Body of pancreas (tissue), 4 donors: ENCODE measurements at regions not wholly inside any gene's neighbourhood (a gene's known extent, or its start where the extent isn't known, plus 50 kb on each side); places are given as distances from the start of the nearest gene placed in this dataset.

Source experiments
- ATAC-seq: fragments of 150-250 bp; one replicate; pipeline ENCODE4 v1.9.1; 2016
- DNase-seq, 4 donors: peaks; one replicate each; pipeline ENCODE4 v3.0.0-alpha.2; 2019
- H3K27ac ChIP-seq, 4 donors: fragments of 200-600 bp; sonication (generic); 1 replicate in 3 of 4; 2 replicates in 1 of 4; pipeline versions ENCODE4 v1.5.1 to v1.6.1; 2016 to 2019; ENCODE audit warnings: mild to moderate bottlenecking in 1 of 4, mixed read lengths in 1 of 4, moderate library complexity in 1 of 4
- H3K27me3 ChIP-seq, 2 donors: fragments of 200-600 bp; sonication (generic); one replicate each; pipeline ENCODE4 v1.6.0; 2016; ENCODE audit warnings: mild to moderate bottlenecking in 1 of 2
- H3K36me3 ChIP-seq, 2 donors: fragments of 200-600 bp; sonication (generic); replicated peaks in 1 of 2; 2 replicates each; pipeline ENCODE4 v1.5.1; 2016; ENCODE audit warnings: low read depth in 2 of 2; ENCODE audit not compliant: insufficient read depth in 1 of 2
- H3K4me1 ChIP-seq: fragments of 200-600 bp; sonication (generic); one replicate; pipeline ENCODE4 v1.6.0; 2016
- H3K4me3 ChIP-seq, 2 donors: fragments of 200-600 bp; sonication (generic); 1 replicate in 1 of 2; 2 replicates in 1 of 2; pipeline ENCODE4 v1.5.1; 2016 to 2019
- H3K9me3 ChIP-seq, 3 donors: fragments of 200-600 bp; sonication (generic); 1 replicate in 2 of 3; 2 replicates in 1 of 3; pipeline ENCODE4 v1.5.1; 2016
- CTCF ChIP-seq, 7 experiments: fragments of 450-650 bp in 4 of 7; fragments of 200-600 bp in 3 of 7; sonication (generic) in 3 of 7; IDR thresholded peaks; one replicate each; pipeline ENCODE4 v1.5.1; 2016 to 2019; ENCODE audit warnings: antibody characterized with exemption in 7 of 7
- POLR2A ChIP-seq, 3 donors: fragments of 450-650 bp; IDR thresholded peaks; one replicate each; pipeline ENCODE4 v1.6.1; 2016; ENCODE audit warnings: antibody characterized with exemption in 3 of 3, mild to moderate bottlenecking in 2 of 3
- WGBS, 2 donors: methylation state at CpG; one replicate each; pipeline ENCODE4 v1.1.5; 2017; 5-methylcytosine and 5-hydroxymethylcytosine counted together
- intact Hi-C: fragments of 100-400 bp; cut with DNase I; formaldehyde crosslinking; loops from one replicate; pipeline ENCODE4 v1.15.1; 2023

DNA sequence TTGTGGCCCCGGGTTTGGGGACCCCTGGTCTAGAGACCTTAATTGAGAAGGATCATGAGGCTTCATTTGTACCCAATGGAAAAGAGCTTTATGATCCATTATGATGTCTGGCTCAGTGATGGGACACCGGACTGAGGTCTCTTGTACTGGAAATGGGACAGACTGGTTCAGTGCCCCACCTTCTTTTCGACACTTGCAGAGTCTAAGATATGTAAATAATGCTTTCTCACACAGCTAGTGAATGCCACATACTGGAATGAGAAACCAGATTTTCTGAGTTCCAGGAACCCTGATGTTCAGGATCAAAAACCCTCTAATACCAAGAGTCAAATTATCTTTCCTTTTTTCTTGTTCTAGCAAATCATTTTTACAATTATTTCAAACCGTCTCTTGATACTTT lies 116.3 kb upstream of the ARPP21 start:
- Histone ChIP-seq H3K36me3 (no peaks in the 10 kb centered on the region), H3K9me3 (no peaks in the 10 kb centered on the region), H3K4me1 (no peaks in the 10 kb centered on the region), H3K4me3 (no peak overlapping the region), H3K27me3 (no peaks in the 10 kb centered on the region), H3K27ac (no peak overlapping the region)
- intact Hi-C loops, result no loop called here
- WGBS, 2 donors, result 71 to 72% methylated on average over 4 of the region's 4 CpGs
- no peak for DNase-seq
- no peak for ATAC-seq
- TF ChIP-seq POLR2A (IDR thresholded peaks at IDR 0.05) (no peak), CTCF (IDR thresholded peaks at IDR 0.05) (no peak)

DNA sequence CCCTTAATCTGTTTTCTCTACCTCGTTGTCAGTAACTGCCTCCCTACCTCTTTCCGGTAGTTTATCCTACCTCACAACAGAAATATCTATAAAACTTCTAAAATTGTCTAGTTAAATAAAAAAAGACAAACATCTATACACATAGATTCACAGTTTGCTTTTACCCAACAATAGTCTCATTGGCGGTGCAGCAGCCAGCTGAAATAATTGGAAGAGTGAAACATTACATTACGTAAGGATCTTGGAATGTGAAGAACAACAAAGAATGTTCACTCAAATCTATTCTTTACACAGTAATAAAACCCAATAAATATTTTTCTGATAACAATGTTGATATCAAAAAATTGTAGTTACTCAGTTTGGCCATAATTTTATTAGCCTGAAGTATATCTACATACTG lies 115.5 kb upstream of the ARPP21 start:
- Histone ChIP-seq H3K4me1 (no peaks in the 10 kb centered on the region), H3K27me3 (no peaks in the 10 kb centered on the region), H3K27ac (no peak overlapping the region), H3K4me3 (no peak overlapping the region), H3K36me3 (no peaks in the 10 kb centered on the region), H3K9me3 (no peaks in the 10 kb centered on the region)
- TF ChIP-seq CTCF (IDR thresholded peaks at IDR 0.05) (no peak), POLR2A (IDR thresholded peaks at IDR 0.05) (no peak)
- intact Hi-C loops, result no loop called here
- 64 to 67% methylated on average over 4 of the region's 4 CpGs for WGBS, 2 donors
- DNase-seq, result no peak
- ATAC-seq, result no peak

- TF ChIP-seq POLR2A (IDR thresholded peaks at IDR 0.05) (no peak), CTCF (IDR thresholded peaks at IDR 0.05) (no peak)
- 76 to 95% methylated on average over 2 of the region's 2 CpGs for WGBS, 2 donors
- ATAC-seq (no peak), DNase-seq (no peak)
- no peaks in the 10 kb centered on the region for H3K27me3 ChIP-seq
- H3K9me3 ChIP-seq, result no peaks in the 10 kb centered on the region
- no peak overlapping the region for H3K4me3 ChIP-seq
- no peaks in the 10 kb centered on the region for H3K4me1 ChIP-seq
- no peak overlapping the region for H3K27ac ChIP-seq
- intact Hi-C loops, result no loop called here
- no peaks in the 10 kb centered on the region for H3K36me3 ChIP-seq
Measured at GRCh38 chr3:35524856-35525255, 114.5 kb upstream of the ARPP21 start.

GRCh38 chr3:35528728-35529127 lies 110.6 kb upstream of the ARPP21 start:
- H3K4me3 ChIP-seq, result no peak overlapping the region
- no peaks in the 10 kb centered on the region for H3K36me3 ChIP-seq
- intact Hi-C loops, result no loop called here

More at GRCh38 chr3:35528728-35529127, 110.6 kb upstream of the ARPP21 start:
- Histone ChIP-seq H3K27me3 (no peaks in the 10 kb centered on the region), H3K9me3 (no peaks in the 10 kb centered on the region), H3K27ac (no peak overlapping the region), H3K4me1 (no peaks in the 10 kb centered on the region)
- 50 to 53% methylated on average over 6 of the region's 6 CpGs for WGBS, 2 donors
- TF ChIP-seq POLR2A (IDR thresholded peaks at IDR 0.05) (no peak), CTCF (IDR thresholded peaks at IDR 0.05) (no peak)
- DNase-seq (no peak), ATAC-seq (no peak)
